ENCODE measurements at regions not wholly inside any gene's neighbourhood (a gene's known extent, or its start where the extent isn't known, plus 50 kb on each side); places are given as distances from the start of the nearest gene placed in this dataset.
A peak's percentile ranks its signal among the peaks of the same experiment; 100 is the strongest.
"Not testable (repeated sequence)": the region's sequence is repeated elsewhere in the genome, so short reads cannot be mapped to it uniquely, and the experiment has no call there.

DNA sequence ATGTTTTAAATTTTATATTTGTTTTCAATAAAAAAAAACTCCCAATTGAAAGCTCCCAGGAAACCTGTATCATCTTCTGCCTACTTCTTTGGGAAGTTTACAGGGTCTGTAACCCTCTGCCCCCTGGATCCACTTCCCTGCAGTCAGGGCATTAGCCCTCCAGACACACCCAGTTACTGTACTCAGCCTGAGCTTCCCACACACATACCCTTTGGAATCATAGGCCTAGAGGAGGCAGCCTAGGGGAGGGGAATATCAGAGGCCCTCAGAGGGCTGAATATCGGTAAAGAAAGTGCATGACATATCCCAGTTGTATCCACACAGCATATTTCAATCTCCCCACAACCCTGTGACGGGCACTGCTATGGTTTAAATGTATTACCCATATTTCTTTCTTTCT lies 56.2 kb upstream of the TFPI start:
- H3K4me3 ChIP-seq (ENCODE audit: control insufficient read depth, low read depth, low read length); DNase-seq (ENCODE audit: low read depth): not testable (repeated sequence)

GRCh38 chr2:187612857-187613256 lies 58.6 kb upstream of the TFPI start:
- H3K4me3 ChIP-seq (ENCODE audit: control insufficient read depth, low read depth, low read length) = no peak overlapping the region
- DNase-seq (ENCODE audit: low read depth) = peak; percentile 8
- no peak for TF ChIP-seq CTCF (IDR thresholded peaks at IDR 0.05; ENCODE audit: control insufficient read depth, insufficient read depth, low read depth, low read length, missing control alignments)

GRCh38 chr2:187614756-187615155 lies 60.5 kb upstream of the TFPI start:
- no peak for TF ChIP-seq CTCF (IDR thresholded peaks at IDR 0.05; ENCODE audit: control insufficient read depth, insufficient read depth, low read depth, low read length, missing control alignments)
- H3K4me3 ChIP-seq (ENCODE audit: control insufficient read depth, low read depth, low read length) = no peak overlapping the region
- peak; percentile 51 for DNase-seq (ENCODE audit: low read depth)

DNA sequence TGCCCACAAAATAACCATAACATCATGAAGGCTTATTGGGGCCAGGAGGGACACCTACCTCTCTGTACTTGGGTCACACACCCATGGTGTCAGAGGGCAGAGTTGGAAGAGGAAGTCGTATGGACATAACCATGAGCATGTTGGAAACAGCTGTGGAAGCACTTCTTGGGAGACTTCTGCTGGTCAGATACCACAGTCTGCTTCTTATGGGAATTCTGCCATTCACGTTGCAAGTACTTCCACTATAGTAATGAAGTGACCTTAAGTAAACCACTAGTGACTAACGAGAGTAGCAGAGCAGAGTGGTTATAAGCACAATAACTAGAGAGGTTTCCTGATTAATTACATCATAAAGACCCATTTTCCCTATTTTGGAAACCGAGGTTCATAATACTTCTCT lies 61.1 kb upstream of the TFPI start:
- TF ChIP-seq CTCF (IDR thresholded peaks at IDR 0.05; ENCODE audit: control insufficient read depth, insufficient read depth, low read depth, low read length, missing control alignments) = no peak
- DNase-seq (ENCODE audit: low read depth) = peak; percentile 16
- H3K4me3 ChIP-seq (ENCODE audit: control insufficient read depth, low read depth, low read length) = no peak overlapping the region

DNA sequence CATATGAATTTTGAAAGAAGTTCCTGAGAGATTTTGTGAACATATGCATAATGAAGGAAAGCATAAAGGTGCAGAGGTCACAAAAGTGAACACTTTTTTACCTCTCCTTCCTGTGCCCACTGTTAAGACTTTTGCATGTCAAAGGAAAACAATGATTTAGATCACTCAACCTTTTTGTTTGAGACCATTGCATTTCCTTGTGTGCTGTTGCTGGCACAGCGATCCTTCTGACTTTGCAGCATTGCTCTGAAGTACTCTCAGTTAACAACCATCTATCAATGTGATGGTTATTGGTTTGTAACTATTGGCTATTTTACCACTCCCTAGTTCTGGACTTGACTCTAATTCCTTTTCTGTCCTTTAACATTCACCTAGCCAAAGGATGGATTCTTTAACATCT lies 61.7 kb upstream of the TFPI start:
- no peak overlapping the region for H3K4me3 ChIP-seq (ENCODE audit: control insufficient read depth, low read depth, low read length)
- no peak for DNase-seq (ENCODE audit: low read depth)
- TF ChIP-seq CTCF (IDR thresholded peaks at IDR 0.05; ENCODE audit: control insufficient read depth, insufficient read depth, low read depth, low read length, missing control alignments) = no peak

- no peak for TF ChIP-seq CTCF (IDR thresholded peaks at IDR 0.05; ENCODE audit: control insufficient read depth, insufficient read depth, low read depth, low read length, missing control alignments)
- H3K4me3 ChIP-seq (ENCODE audit: control insufficient read depth, low read depth, low read length) = no peak overlapping the region
- no peak for DNase-seq (ENCODE audit: low read depth)
Measured at GRCh38 chr2:187617120-187617519, 62.9 kb upstream of the TFPI start.

DNA sequence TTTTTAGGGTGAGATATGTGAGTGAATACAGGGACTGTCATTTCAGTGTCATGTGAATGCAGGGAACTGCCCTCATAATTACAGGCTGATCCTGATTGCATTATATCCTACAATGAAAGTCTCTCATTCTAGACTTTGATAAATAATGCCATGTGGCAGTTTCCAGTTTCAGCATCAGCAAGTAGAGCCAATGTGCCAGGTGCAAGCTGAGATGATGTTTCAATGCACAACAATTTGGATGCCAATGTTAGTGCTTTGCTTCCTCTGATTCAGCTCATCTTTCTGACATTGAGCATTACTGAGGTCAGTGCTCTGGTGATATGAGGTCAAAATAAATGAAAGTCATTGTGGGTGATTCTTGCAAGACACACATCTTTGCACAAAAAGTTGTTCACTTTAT lies 63.7 kb upstream of the TFPI start:
- no peak for DNase-seq (ENCODE audit: low read depth)
- TF ChIP-seq CTCF (IDR thresholded peaks at IDR 0.05; ENCODE audit: control insufficient read depth, insufficient read depth, low read depth, low read length, missing control alignments) = no peak
- no peak overlapping the region for H3K4me3 ChIP-seq (ENCODE audit: control insufficient read depth, low read depth, low read length)
